ENCODE measurements at regions not wholly inside any gene's neighbourhood (a gene's known extent, or its start where the extent isn't known, plus 50 kb on each side); places are given as distances from the start of the nearest gene placed in this dataset.
"Not testable (repeated sequence)": the region's sequence is repeated elsewhere in the genome, so short reads cannot be mapped to it uniquely, and the experiment has no call there.

DNA sequence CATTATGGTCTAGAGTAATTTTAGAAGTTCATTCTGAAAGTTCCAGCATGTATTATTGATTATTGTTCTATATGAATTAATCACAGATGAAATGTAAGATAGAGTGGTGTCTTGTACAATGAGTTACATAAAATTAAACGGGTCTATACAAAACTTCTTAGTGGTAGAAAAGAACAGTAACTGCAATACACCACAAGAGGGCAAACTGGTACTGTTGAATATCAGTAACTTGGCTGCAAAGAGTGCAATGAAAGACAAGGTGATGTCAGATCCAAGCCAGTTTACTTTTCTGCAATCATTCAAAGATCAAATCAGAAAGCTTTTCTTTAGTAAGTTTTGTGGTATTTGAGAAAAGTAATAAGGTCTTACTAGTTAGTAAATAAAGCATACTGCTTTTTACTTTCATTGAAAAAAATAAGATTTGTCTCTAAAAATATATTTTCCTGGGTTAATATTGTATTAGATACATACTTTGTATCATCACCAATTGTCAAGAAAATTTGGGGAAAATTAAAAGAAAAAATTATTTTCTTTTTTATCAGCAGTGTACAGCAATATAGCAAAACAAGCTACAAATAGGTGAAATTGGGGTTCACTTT lies 66.4 kb upstream of the BTG3 start:
- Mint-ChIP-seq H3K27me3 (ENCODE audit: low read depth) (peaks cover 15% of the 10 kb centered on the region), H3K9me3 (ENCODE audit: low read depth) (no peaks in the 10 kb centered on the region), H3K4me1 (ENCODE audit: low read depth) (no peaks in the 10 kb centered on the region), H3K36me3 (ENCODE audit: low read depth) (no peaks in the 10 kb centered on the region), H3K4me3 (ENCODE audit: unreplicated experiment) (no peak overlapping the region), H3K27ac (ENCODE audit: unreplicated experiment) (no peak overlapping the region)
- no peak for DNase-seq (ENCODE audit: low spot score)
- TF ChIP-seq, protein P1, sequence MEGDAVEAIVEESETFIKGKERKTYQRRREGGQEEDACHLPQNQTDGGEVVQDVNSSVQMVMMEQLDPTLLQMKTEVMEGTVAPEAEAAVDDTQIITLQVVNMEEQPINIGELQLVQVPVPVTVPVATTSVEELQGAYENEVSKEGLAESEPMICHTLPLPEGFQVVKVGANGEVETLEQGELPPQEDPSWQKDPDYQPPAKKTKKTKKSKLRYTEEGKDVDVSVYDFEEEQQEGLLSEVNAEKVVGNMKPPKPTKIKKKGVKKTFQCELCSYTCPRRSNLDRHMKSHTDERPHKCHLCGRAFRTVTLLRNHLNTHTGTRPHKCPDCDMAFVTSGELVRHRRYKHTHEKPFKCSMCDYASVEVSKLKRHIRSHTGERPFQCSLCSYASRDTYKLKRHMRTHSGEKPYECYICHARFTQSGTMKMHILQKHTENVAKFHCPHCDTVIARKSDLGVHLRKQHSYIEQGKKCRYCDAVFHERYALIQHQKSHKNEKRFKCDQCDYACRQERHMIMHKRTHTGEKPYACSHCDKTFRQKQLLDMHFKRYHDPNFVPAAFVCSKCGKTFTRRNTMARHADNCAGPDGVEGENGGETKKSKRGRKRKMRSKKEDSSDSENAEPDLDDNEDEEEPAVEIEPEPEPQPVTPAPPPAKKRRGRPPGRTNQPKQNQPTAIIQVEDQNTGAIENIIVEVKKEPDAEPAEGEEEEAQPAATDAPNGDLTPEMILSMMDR (IDR thresholded peaks at IDR 0.05) = peak; percentile 93

DNA sequence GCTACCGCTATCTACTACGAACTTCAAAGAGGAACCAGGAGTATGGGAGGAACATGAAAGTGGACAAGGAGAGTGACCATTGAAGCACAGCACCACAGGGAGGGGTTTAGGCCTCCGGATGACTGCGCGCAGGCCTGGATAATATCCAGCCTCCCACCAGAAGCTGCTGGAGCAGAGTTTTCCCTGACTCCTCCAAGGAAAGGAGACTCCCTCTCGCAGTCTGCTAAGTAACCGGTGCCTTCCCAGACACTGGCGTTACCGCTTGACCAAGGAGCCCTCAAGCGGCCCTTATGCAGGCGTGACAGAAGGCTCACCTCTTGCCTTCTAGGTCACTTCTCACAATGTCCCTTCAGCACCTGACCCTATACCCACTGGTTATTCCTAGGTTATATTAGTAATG lies 64.2 kb upstream of the BTG3 start:
- H3K27ac Mint-ChIP-seq (ENCODE audit: unreplicated experiment); DNase-seq (ENCODE audit: low spot score); H3K4me3 Mint-ChIP-seq (ENCODE audit: unreplicated experiment); H3K9me3 Mint-ChIP-seq (ENCODE audit: low read depth); H3K36me3 Mint-ChIP-seq (ENCODE audit: low read depth); H3K4me1 Mint-ChIP-seq (ENCODE audit: low read depth): not testable (repeated sequence)
- H3K27me3 Mint-ChIP-seq (ENCODE audit: low read depth) = peaks cover 23% of the 10 kb centered on the region

DNA sequence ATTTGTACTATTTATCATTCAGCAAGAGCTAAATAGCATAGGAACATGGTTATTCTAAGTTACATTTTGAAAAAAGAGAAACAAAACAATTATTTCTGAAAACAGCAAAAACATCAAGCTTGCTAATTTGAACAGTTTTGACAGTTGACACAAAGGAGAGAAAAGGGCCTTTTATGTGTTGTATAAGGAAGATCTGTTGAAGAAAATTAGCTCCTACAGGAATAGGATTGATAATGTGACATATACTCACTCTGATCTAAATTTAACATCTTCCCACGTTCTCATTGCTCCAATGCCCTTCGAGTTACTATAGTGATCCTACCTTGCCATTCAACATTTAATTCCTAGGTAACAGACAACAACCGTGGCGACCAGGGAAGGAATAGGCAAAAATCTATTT lies 61.4 kb upstream of the BTG3 start:
- Mint-ChIP-seq H3K4me3 (ENCODE audit: unreplicated experiment) (no peak overlapping the region), H3K9me3 (ENCODE audit: low read depth) (no peaks in the 10 kb centered on the region), H3K27ac (ENCODE audit: unreplicated experiment) (no peak overlapping the region), H3K4me1 (ENCODE audit: low read depth) (peaks cover 6% of the 10 kb centered on the region), H3K27me3 (ENCODE audit: low read depth) (peaks cover 20% of the 10 kb centered on the region), H3K36me3 (ENCODE audit: low read depth) (no peaks in the 10 kb centered on the region)
- TF ChIP-seq, protein P1 (IDR thresholded peaks at IDR 0.05) = no peak
- DNase-seq (ENCODE audit: low spot score) = no peak

DNA sequence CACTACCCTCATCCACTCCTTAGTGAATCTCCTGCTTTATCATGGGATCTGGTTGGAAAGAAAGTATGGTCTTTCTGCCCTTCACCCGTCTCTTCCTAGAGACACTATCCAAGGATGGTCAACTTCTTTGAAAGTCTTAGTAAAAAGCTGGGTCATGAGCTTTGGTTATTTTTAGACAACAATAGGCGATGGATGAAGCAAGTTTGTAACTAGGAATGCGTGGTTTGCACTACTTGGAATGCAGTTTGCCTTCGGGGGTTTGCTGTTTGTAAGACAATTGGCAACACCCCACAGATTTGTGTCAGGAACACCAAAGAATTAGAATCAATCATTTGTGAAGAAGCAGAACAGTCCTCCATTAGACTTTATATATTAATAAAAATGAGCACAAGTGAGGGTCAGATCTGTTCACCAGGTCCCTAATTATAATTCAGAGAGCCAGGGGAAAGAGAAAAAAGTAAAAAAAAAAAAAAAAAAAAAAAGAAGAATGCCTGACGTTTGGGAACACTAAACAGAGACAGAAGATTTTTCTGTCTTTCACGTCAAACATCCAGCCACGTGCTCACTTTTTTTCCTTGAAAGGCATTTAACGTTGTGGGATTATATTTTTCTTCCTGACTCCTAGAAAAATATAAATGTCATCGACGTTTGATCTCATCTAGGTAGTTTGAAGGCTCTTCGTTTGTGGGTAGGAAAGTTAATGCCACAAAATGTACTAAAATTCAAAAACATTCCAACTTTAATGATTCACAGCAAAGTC lies 60.7 kb upstream of the BTG3 start:
- no peak overlapping the region for H3K4me3 Mint-ChIP-seq (ENCODE audit: unreplicated experiment)
- H3K4me1 Mint-ChIP-seq (ENCODE audit: low read depth) = peaks cover 6% of the 10 kb centered on the region
- no peak overlapping the region for H3K27ac Mint-ChIP-seq (ENCODE audit: unreplicated experiment)
- H3K9me3 Mint-ChIP-seq (ENCODE audit: low read depth) = no peaks in the 10 kb centered on the region
- peaks cover 20% of the 10 kb centered on the region for H3K27me3 Mint-ChIP-seq (ENCODE audit: low read depth)
- TF ChIP-seq, protein P1 (IDR thresholded peaks at IDR 0.05) = no peak
- DNase-seq (ENCODE audit: low spot score) = no peak
- H3K36me3 Mint-ChIP-seq (ENCODE audit: low read depth) = no peaks in the 10 kb centered on the region

DNA sequence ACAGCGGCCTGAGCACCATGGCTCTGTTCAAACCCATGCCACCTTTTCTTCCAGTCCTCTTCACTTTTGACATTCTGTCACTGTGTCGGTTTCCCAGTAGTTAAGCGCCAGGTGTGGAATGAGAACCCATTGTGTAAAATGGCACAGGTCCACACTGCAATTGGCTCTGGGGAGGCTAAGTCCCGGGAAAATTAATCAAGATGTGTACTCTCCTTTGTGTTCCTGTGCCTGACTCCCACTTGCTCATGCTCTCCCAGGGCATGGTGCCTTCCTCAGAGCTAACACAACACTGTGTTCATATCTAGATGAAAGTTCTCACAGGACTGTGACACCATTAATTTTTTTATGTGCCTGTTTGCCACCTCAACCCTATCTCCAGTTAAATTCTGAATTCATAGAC lies 59.0 kb upstream of the BTG3 start:
- Mint-ChIP-seq H3K4me1 (ENCODE audit: low read depth) (peaks cover 6% of the 10 kb centered on the region), H3K27me3 (ENCODE audit: low read depth) (peaks cover 20% of the 10 kb centered on the region), H3K4me3 (ENCODE audit: unreplicated experiment) (no peak overlapping the region), H3K36me3 (ENCODE audit: low read depth) (no peaks in the 10 kb centered on the region), H3K27ac (ENCODE audit: unreplicated experiment) (no peak overlapping the region), H3K9me3 (ENCODE audit: low read depth) (no peaks in the 10 kb centered on the region)
- TF ChIP-seq, protein P1 (IDR thresholded peaks at IDR 0.05) = no peak
- DNase-seq (ENCODE audit: low spot score) = no peak
